Ishikawa (cell line): ENCODE measurements at regions not wholly inside any gene's neighbourhood (a gene's known extent, or its start where the extent isn't known, plus 50 kb on each side); places are given as distances from the start of the nearest gene placed in this dataset.
A peak's percentile ranks its signal among the peaks of the same experiment; 100 is the strongest.

Source experiments
- CEBPB ChIP-seq: IDR thresholded peaks from 2 replicates; pipeline ENCODE4 v1.6.1; 2012
- CREB1 ChIP-seq: IDR thresholded peaks from 2 replicates; pipeline ENCODE4 v1.6.1; 2012; ENCODE audit warnings: low read depth
- EGR1 ChIP-seq: IDR thresholded peaks from 2 replicates; pipeline ENCODE4 v1.6.1; 2012
- EP300 ChIP-seq: IDR thresholded peaks from 2 replicates; pipeline ENCODE4 v1.6.1; 2012; ENCODE audit warnings: borderline replicate concordance
- FOXM1 ChIP-seq: IDR thresholded peaks from 2 replicates; pipeline ENCODE4 v1.6.1; 2012; ENCODE audit warnings: low read depth, borderline replicate concordance
- NFIC ChIP-seq: IDR thresholded peaks from 2 replicates; pipeline ENCODE4 v1.6.1; 2012
- RAD21 ChIP-seq: IDR thresholded peaks from 2 replicates; pipeline ENCODE4 v1.6.1; 2012; ENCODE audit warnings: low read depth
- TAF1 ChIP-seq: IDR thresholded peaks from 2 replicates; pipeline ENCODE4 v1.6.1; 2012; ENCODE audit warnings: low read depth, mild to moderate bottlenecking
- TCF12 ChIP-seq: IDR thresholded peaks from 2 replicates; pipeline ENCODE4 v1.6.1; 2012; ENCODE audit warnings: low read depth
- TEAD4 ChIP-seq: IDR thresholded peaks from 2 replicates; pipeline ENCODE4 v1.6.1; 2012
- USF1 ChIP-seq: IDR thresholded peaks from 2 replicates; pipeline ENCODE4 v1.6.1; 2012
- YY1 ChIP-seq: IDR thresholded peaks from 2 replicates; pipeline ENCODE4 v1.6.1; 2012; ENCODE audit warnings: low read depth
- ZBTB7A ChIP-seq: IDR thresholded peaks from 2 replicates; pipeline ENCODE4 v1.6.1; 2012; ENCODE audit warnings: low read depth
- TF ChIP-seq, protein P1 (sequence below): IDR thresholded peaks from 2 replicates; pipeline ENCODE4 v1.6.1; 2012
- TF ChIP-seq, protein P2 (sequence below): IDR thresholded peaks from 2 replicates; pipeline ENCODE4 v1.6.1; 2012; ENCODE audit warnings: low read depth, mild to moderate bottlenecking

- TF ChIP-seq, protein P1, sequence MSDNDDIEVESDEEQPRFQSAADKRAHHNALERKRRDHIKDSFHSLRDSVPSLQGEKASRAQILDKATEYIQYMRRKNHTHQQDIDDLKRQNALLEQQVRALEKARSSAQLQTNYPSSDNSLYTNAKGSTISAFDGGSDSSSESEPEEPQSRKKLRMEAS, result no peak
- peak; percentile 45 for TF ChIP-seq RAD21
Observed at GRCh38 chr7:65477326-65477725, 103.7 kb downstream of the ZNF92 start.

- TF ChIP-seq NFIC, result no peak
- TF ChIP-seq, protein P2, sequence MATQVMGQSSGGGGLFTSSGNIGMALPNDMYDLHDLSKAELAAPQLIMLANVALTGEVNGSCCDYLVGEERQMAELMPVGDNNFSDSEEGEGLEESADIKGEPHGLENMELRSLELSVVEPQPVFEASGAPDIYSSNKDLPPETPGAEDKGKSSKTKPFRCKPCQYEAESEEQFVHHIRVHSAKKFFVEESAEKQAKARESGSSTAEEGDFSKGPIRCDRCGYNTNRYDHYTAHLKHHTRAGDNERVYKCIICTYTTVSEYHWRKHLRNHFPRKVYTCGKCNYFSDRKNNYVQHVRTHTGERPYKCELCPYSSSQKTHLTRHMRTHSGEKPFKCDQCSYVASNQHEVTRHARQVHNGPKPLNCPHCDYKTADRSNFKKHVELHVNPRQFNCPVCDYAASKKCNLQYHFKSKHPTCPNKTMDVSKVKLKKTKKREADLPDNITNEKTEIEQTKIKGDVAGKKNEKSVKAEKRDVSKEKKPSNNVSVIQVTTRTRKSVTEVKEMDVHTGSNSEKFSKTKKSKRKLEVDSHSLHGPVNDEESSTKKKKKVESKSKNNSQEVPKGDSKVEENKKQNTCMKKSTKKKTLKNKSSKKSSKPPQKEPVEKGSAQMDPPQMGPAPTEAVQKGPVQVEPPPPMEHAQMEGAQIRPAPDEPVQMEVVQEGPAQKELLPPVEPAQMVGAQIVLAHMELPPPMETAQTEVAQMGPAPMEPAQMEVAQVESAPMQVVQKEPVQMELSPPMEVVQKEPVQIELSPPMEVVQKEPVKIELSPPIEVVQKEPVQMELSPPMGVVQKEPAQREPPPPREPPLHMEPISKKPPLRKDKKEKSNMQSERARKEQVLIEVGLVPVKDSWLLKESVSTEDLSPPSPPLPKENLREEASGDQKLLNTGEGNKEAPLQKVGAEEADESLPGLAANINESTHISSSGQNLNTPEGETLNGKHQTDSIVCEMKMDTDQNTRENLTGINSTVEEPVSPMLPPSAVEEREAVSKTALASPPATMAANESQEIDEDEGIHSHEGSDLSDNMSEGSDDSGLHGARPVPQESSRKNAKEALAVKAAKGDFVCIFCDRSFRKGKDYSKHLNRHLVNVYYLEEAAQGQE, result no peak
- TF ChIP-seq RAD21, result no peak
- TF ChIP-seq TCF12, result no peak
- no peak for TF ChIP-seq EP300
- no peak for TF ChIP-seq CREB1
- no peak for TF ChIP-seq USF1
- TF ChIP-seq, protein P1, result no peak
- no peak for TF ChIP-seq TEAD4
- TF ChIP-seq TAF1, result no peak
- no peak for TF ChIP-seq FOXM1
- TF ChIP-seq CEBPB, result no peak
- no peak for TF ChIP-seq ZBTB7A
- TF ChIP-seq YY1, result no peak
- TF ChIP-seq EGR1, result no peak
Observed at GRCh38 chr7:65489260-65489767, 115.7 kb downstream of the ZNF92 start.

DNA sequence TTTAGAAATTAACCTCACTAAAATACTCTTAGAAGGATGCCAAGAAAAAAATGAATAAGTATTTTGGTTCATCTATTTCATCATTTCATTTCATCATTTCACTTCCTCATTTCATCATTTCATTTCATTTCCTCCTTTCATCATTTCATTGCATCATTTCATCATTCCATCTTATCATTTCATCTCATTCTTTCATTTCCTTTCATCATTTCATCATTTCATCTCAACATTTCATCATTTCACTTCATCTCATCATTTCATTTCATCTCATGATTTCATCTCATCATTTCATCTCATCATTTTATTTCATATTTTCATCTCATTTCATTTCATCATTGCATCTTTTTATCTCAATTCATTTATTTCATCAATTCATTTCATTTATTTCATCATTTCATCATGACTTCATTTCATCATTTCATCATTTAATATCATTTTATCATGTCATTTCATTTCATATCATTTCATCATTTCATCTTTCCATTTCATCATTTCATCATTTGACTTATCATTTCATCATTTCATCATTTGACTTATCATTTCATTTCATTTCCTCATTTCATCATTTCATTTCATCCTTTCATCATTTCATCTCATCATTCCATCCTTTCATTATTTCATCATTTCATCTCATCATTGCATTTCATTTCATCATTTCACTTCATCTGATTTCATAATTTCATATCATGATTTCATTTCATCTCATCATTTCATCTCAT lies 129.9 kb downstream of the ZNF92 start:
- TF ChIP-seq CEBPB, result no peak
- TF ChIP-seq FOXM1, result no peak
- no peak for TF ChIP-seq TEAD4
- TF ChIP-seq, protein P1, result no peak
- TF ChIP-seq TCF12, result no peak
- no peak for TF ChIP-seq ZBTB7A

GRCh38 chr7:65509368-65510186 lies 135.9 kb downstream of the ZNF92 start:
- no peak for TF ChIP-seq USF1
- no peak for TF ChIP-seq EP300
- TF ChIP-seq NFIC, result no peak
- no peak for TF ChIP-seq YY1
- TF ChIP-seq, protein P1, result no peak
- TF ChIP-seq, protein P2, result no peak
- TF ChIP-seq EGR1, result no peak

GRCh38 chr7:65609131-65609530 lies 235.5 kb downstream of the ZNF92 start:
- no peak for TF ChIP-seq TEAD4
- TF ChIP-seq CEBPB, result no peak
- no peak for TF ChIP-seq TCF12
- no peak for TF ChIP-seq NFIC
- TF ChIP-seq EGR1, result no peak
- TF ChIP-seq ZBTB7A, result no peak
- TF ChIP-seq FOXM1, result no peak
- TF ChIP-seq, protein P1, result no peak
- TF ChIP-seq, protein P2, result no peak
- TF ChIP-seq CREB1, result no peak
- no peak for TF ChIP-seq YY1
- no peak for TF ChIP-seq USF1
- no peak for TF ChIP-seq EP300
- TF ChIP-seq RAD21, result no peak
- TF ChIP-seq TAF1, result no peak
